ENCODE measurements at regions not wholly inside any gene's neighbourhood (a gene's known extent, or its start where the extent isn't known, plus 50 kb on each side); places are given as distances from the start of the nearest gene placed in this dataset.

- no peak overlapping the region for H3K27ac ChIP-seq (replicated peaks)
- no peak overlapping the region for H3K4me3 ChIP-seq (replicated peaks; ENCODE audit: insufficient read depth, low read length)
- H3K27me3 ChIP-seq (ENCODE audit: insufficient read depth, poor library complexity, severe bottlenecking) = no peaks in the 10 kb centered on the region
- TF ChIP-seq POLR2AphosphoS5 (IDR thresholded peaks at IDR 0.05; ENCODE audit: low read depth) (no peak), SPI1 (IDR thresholded peaks at IDR 0.05; ENCODE audit: borderline replicate concordance, low read depth) (no peak), GABPA (IDR thresholded peaks at IDR 0.05; ENCODE audit: low read depth) (no peak)
- TF ChIP-seq, protein P1, sequence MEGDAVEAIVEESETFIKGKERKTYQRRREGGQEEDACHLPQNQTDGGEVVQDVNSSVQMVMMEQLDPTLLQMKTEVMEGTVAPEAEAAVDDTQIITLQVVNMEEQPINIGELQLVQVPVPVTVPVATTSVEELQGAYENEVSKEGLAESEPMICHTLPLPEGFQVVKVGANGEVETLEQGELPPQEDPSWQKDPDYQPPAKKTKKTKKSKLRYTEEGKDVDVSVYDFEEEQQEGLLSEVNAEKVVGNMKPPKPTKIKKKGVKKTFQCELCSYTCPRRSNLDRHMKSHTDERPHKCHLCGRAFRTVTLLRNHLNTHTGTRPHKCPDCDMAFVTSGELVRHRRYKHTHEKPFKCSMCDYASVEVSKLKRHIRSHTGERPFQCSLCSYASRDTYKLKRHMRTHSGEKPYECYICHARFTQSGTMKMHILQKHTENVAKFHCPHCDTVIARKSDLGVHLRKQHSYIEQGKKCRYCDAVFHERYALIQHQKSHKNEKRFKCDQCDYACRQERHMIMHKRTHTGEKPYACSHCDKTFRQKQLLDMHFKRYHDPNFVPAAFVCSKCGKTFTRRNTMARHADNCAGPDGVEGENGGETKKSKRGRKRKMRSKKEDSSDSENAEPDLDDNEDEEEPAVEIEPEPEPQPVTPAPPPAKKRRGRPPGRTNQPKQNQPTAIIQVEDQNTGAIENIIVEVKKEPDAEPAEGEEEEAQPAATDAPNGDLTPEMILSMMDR (IDR thresholded peaks at IDR 0.05; ENCODE audit: insufficient read depth, low read length) = no peak
- TF ChIP-seq, protein P2, sequence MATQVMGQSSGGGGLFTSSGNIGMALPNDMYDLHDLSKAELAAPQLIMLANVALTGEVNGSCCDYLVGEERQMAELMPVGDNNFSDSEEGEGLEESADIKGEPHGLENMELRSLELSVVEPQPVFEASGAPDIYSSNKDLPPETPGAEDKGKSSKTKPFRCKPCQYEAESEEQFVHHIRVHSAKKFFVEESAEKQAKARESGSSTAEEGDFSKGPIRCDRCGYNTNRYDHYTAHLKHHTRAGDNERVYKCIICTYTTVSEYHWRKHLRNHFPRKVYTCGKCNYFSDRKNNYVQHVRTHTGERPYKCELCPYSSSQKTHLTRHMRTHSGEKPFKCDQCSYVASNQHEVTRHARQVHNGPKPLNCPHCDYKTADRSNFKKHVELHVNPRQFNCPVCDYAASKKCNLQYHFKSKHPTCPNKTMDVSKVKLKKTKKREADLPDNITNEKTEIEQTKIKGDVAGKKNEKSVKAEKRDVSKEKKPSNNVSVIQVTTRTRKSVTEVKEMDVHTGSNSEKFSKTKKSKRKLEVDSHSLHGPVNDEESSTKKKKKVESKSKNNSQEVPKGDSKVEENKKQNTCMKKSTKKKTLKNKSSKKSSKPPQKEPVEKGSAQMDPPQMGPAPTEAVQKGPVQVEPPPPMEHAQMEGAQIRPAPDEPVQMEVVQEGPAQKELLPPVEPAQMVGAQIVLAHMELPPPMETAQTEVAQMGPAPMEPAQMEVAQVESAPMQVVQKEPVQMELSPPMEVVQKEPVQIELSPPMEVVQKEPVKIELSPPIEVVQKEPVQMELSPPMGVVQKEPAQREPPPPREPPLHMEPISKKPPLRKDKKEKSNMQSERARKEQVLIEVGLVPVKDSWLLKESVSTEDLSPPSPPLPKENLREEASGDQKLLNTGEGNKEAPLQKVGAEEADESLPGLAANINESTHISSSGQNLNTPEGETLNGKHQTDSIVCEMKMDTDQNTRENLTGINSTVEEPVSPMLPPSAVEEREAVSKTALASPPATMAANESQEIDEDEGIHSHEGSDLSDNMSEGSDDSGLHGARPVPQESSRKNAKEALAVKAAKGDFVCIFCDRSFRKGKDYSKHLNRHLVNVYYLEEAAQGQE (IDR thresholded peaks at IDR 0.05; ENCODE audit: insufficient replicate concordance, low read depth) = no peak
- no peak for DNase-seq (ENCODE audit: low read depth in 1 of 2, low spot score in 1 of 2)
These were observed 118.9 kb downstream of the IRS1 start for GRCh38 chr2:226680719-226681118.

DNA sequence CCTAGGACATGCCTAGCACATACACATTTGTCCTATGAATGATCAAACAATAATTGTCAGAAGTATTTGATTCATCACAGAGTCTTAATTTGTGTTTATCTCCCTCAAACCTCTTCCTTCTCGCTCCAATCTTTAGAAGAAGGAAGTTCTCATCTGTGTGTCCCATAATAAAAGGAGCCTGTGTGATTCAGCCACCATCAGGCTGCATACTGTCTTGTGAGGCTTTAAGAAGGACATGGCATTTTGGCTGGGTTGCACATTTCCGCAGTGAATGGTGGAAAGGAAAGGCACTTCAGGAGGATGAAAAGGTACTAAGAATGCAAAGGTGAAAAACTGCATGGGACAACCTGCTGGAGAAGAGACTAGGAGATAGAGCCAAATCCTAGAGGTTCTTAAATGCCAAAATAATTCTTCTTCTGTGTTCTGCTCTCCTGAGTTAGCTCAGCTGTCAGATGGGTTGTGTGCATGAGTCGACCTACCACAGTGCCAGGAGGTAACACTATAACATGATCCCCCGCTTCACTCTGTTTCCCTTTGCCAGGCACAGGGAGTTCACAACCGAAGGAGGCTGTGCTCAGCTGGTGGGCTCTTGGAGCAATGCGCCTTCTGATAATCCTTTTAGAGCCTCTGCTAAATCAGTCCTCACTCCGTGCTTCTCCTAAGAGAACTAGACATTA lies 120.1 kb downstream of the IRS1 start:
- DNase-seq (ENCODE audit: low read depth in 1 of 2, low spot score in 1 of 2) = no peak
- Histone ChIP-seq H3K27me3 (ENCODE audit: insufficient read depth, poor library complexity, severe bottlenecking) (no peaks in the 10 kb centered on the region), H3K4me3 (replicated peaks; ENCODE audit: insufficient read depth, low read length) (no peak overlapping the region), H3K27ac (replicated peaks) (no peak overlapping the region)
- TF ChIP-seq, protein P2 (IDR thresholded peaks at IDR 0.05; ENCODE audit: insufficient replicate concordance, low read depth) = no peak
- TF ChIP-seq POLR2AphosphoS5 (IDR thresholded peaks at IDR 0.05; ENCODE audit: low read depth) = no peak

DNA sequence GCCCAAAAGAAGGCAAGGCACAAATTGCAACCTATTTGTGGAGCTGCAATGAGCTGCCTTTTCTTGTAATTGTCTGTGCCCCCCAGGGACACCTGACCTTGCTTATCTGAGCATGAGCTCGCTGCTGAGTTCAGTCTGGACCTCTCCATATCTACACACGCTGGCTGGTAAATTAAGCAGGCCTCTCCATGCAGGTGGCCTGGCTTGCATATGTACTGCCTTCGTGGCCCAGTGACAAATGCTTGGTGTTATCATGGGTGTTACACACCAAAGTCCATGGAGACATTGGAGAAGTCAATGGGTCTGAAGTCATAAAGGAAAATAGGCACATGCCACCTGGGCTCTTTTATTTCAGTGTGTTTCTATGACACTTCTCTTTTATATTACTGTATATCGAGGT lies 121.2 kb downstream of the IRS1 start:
- TF ChIP-seq SPI1 (IDR thresholded peaks at IDR 0.05; ENCODE audit: borderline replicate concordance, low read depth) (no peak), GABPA (IDR thresholded peaks at IDR 0.05; ENCODE audit: low read depth) (no peak), POLR2AphosphoS5 (IDR thresholded peaks at IDR 0.05; ENCODE audit: low read depth) (no peak)
- TF ChIP-seq, protein P1 (IDR thresholded peaks at IDR 0.05; ENCODE audit: insufficient read depth, low read length) = no peak
- TF ChIP-seq, protein P2 (IDR thresholded peaks at IDR 0.05; ENCODE audit: insufficient replicate concordance, low read depth) = no peak
- no peak overlapping the region for H3K27ac ChIP-seq (replicated peaks)

More for the DNA sequence above, 121.2 kb downstream of the IRS1 start:
- no peaks in the 10 kb centered on the region for H3K27me3 ChIP-seq (ENCODE audit: insufficient read depth, poor library complexity, severe bottlenecking)
- DNase-seq (ENCODE audit: low read depth in 1 of 2, low spot score in 1 of 2) = no peak
- H3K4me3 ChIP-seq (replicated peaks; ENCODE audit: insufficient read depth, low read length) = no peak overlapping the region
